ENCODE measurements at regions not wholly inside any gene's neighbourhood (a gene's known extent, or its start where the extent isn't known, plus 50 kb on each side); places are given as distances from the start of the nearest gene placed in this dataset.
"Not testable (repeated sequence)": the region's sequence is repeated elsewhere in the genome, so short reads cannot be mapped to it uniquely, and the experiment has no call there.

DNA sequence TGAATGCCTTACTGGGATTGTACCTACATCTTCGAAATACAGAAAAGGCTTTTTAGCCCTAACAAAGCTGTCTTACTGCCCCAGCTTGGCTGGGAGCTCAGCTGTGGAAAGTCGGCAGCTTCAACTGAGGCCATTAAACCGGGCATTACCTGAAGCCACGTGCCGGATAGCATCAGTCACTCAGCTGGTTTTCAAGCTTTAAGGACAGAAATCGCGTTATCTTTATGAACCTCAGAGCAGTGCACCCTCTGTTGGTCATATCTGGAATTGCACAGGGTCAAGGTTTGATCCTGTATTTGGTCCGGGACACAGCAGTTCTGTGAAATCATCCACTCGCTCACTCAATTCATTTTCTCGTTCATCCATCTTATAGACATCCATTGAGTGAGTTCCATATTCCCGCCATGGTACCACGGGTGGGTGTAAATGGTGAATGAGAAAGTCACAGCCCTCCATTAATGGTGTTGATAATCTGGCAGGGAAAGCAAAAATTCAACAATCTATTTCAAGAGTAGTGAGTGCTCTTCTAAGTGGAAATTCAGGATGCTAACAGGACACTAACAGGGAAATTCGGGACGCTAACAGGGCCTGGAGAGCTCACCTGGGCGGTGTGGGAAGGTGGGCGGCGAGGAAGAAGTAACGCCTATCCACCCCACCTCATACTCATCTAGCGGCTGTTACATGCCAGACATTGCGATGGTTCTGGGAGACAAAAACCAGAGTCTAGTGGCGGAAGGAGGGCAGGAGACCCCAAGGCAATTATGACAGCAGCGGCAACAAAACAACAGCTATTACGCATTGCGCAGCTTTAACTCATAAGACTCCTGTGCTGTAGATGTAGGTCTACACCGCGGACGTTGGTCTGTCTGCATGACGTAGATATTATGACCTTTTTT lies 60.6 kb upstream of the TCL1A start:
- Histone ChIP-seq H3K9me3 (replicated peaks in 1 of 3) (no peaks in the 10 kb centered on the region), H3K27me3 (no peaks in the 10 kb centered on the region), H3K4me1 (replicated peaks in 1 of 2) (no peaks in the 10 kb centered on the region), H3K36me3 (replicated peaks in 1 of 2) (no peaks in the 10 kb centered on the region), H3K27ac (no peak overlapping the region), H3K4me3 (no peak overlapping the region)
- DNase-seq = peak; percentile 32 to 80 (median 56)
- TF ChIP-seq, protein P1, sequence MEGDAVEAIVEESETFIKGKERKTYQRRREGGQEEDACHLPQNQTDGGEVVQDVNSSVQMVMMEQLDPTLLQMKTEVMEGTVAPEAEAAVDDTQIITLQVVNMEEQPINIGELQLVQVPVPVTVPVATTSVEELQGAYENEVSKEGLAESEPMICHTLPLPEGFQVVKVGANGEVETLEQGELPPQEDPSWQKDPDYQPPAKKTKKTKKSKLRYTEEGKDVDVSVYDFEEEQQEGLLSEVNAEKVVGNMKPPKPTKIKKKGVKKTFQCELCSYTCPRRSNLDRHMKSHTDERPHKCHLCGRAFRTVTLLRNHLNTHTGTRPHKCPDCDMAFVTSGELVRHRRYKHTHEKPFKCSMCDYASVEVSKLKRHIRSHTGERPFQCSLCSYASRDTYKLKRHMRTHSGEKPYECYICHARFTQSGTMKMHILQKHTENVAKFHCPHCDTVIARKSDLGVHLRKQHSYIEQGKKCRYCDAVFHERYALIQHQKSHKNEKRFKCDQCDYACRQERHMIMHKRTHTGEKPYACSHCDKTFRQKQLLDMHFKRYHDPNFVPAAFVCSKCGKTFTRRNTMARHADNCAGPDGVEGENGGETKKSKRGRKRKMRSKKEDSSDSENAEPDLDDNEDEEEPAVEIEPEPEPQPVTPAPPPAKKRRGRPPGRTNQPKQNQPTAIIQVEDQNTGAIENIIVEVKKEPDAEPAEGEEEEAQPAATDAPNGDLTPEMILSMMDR (IDR thresholded peaks at IDR 0.05) = peak; percentile 81 to 90 (median 86)
- no peak for TF ChIP-seq POLR2A (IDR thresholded peaks at IDR 0.05)
- intact Hi-C loops (cut with DNase I) = loop anchor here (5.0 to 10.0 kb wide), 2 partner anchors 210 to 212 kb away; no protein-coding TSS in a partner anchor
- 53 to 60% (median 58%) methylated on average over 28 of the region's 28 CpGs for WGBS, 4 donors

DNA sequence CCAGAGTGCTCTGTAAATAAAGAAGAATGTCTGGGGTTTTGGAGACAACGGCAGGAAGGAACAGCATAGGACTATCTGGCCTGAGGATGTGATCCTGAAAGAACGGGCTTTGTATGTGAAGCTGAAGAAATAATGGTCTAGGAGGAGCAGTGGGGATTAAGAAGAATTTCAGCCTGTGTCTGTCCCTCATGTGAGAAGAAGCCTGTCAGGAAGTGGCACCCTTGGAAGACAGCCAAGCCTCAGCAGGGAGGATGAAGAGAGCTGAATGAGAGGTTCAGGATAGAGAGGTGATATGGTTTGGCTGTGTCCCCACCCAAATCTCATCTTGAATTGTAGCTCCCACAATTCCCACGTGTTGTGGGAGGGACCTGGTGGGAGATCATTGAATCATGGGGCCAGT lies 56.9 kb upstream of the TCL1A start:
- Histone ChIP-seq H3K4me1 (replicated peaks in 1 of 2) (no peaks in the 10 kb centered on the region), H3K27me3 (peaks cover 3% of the 10 kb centered on the region), H3K36me3 (replicated peaks in 1 of 2) (no peaks in the 10 kb centered on the region), H3K27ac (no peak overlapping the region), H3K4me3 (no peak overlapping the region), H3K9me3 (replicated peaks in 1 of 3) (no peaks in the 10 kb centered on the region)
- TF ChIP-seq, protein P1 (IDR thresholded peaks at IDR 0.05) = no peak
- no peak for TF ChIP-seq POLR2A (IDR thresholded peaks at IDR 0.05)
- 63 to 79% (median 67%) methylated on average over 3 of the region's 3 CpGs for WGBS, 4 donors
- intact Hi-C loops (cut with DNase I) = loop anchor here (5.0 to 10.0 kb wide), 2 partner anchors 206 to 208 kb away; no protein-coding TSS in a partner anchor
- no peak for DNase-seq

DNA sequence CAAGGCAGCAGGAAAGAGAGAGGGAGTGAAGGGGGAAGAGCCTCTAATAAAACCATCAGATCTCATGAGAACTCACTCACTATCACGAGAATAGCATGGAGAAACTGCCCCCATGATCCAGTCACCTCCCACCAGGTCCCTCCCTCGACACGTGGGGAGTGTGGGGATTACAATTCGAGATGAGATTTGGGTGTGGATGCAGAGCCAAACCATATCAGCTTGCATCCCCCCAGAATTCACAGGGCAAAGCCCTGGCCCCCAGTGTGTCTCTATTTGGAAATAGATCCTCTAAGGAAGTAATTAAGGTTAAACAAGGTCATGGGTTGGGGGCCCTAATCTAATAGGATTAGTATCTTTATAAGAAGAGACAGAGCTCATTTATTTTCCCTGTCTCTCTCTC lies 56.1 kb upstream of the TCL1A start:
- no peak for DNase-seq
- Histone ChIP-seq H3K4me1 (replicated peaks in 1 of 2) (no peaks in the 10 kb centered on the region), H3K4me3 (no peak overlapping the region), H3K27ac (no peak overlapping the region), H3K36me3 (replicated peaks in 1 of 2) (no peaks in the 10 kb centered on the region), H3K27me3 (peaks cover 3% of the 10 kb centered on the region), H3K9me3 (replicated peaks in 1 of 3) (no peaks in the 10 kb centered on the region)
- no peak for TF ChIP-seq POLR2A (IDR thresholded peaks at IDR 0.05)
- TF ChIP-seq, protein P1 (IDR thresholded peaks at IDR 0.05) = no peak
- 59 to 70% (median 65%) methylated on average over 4 of the region's 4 CpGs for WGBS, 4 donors
- intact Hi-C loops (cut with DNase I) = loop anchor here (5.0 to 10.0 kb wide), 2 partner anchors 205 to 208 kb away; no protein-coding TSS in a partner anchor

DNA sequence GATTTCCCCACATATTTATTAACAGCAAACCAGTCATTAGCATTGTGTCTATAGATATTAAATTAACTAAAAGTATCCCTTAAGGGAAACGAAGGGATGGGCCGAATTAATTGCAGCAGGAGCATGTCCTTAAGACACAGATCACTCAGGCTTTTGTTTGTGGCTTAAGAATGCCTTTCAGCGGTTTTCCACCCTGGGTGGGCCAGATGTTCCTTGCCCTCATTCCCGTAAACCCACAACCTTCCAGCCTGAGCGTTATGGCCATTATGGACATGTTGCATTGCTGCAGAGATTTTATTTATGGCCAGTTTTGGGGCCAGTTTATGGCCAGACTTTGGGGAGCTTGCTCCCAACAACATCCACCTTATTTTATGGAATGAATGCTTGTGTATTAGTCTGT lies 55.5 kb upstream of the TCL1A start:
- H3K27ac ChIP-seq; intact Hi-C loops (cut with DNase I); H3K27me3 ChIP-seq; H3K4me3 ChIP-seq; H3K4me1 ChIP-seq (replicated peaks in 1 of 2); H3K9me3 ChIP-seq (replicated peaks in 1 of 3); DNase-seq; H3K36me3 ChIP-seq (replicated peaks in 1 of 2): not testable (repeated sequence)
- WGBS, 4 donors = 55 to 69% (median 59%) methylated on average over 5 of the region's 5 CpGs
